HG02938 (cell line): ENCODE measurements at regions not wholly inside any gene's neighbourhood (a gene's known extent, or its start where the extent isn't known, plus 50 kb on each side); places are given as distances from the start of the nearest gene placed in this dataset.

ENCODE experiments used
- ATAC-seq: cut with Tn5 transposase; IDR thresholded peaks from one replicate; pipeline ENCODE4 v1.9.1; 2021; ENCODE audit warnings: mild to moderate bottlenecking, moderate library complexity; ENCODE audit not compliant: unreplicated experiment

- no peak for ATAC-seq
Observed at GRCh38 chr16:26647870-26648269, 418.9 kb upstream of the C16orf82 start.

- ATAC-seq: no peak
Observed at GRCh38 chr16:26648851-26649250, 417.9 kb upstream of the C16orf82 start.

- no peak for ATAC-seq
Observed at GRCh38 chr16:26649381-26650045, 417.2 kb upstream of the C16orf82 start.

GRCh38 chr16:26651464-26651863 lies 415.3 kb upstream of the C16orf82 start:
- no peak for ATAC-seq

GRCh38 chr16:26651884-26652283 lies 414.8 kb upstream of the C16orf82 start:
- ATAC-seq: no peak

- ATAC-seq: no peak
Observed at GRCh38 chr16:26658486-26658885, 408.2 kb upstream of the C16orf82 start.

- ATAC-seq: no peak
Observed at GRCh38 chr16:26658915-26659314, 407.8 kb upstream of the C16orf82 start.

- ATAC-seq: no peak
Observed at GRCh38 chr16:26664086-26664485, 402.6 kb upstream of the C16orf82 start.

- no peak for ATAC-seq
Observed at GRCh38 chr16:26665166-26665939, 401.4 kb upstream of the C16orf82 start.

- ATAC-seq: no peak
Observed at GRCh38 chr16:26666486-26666885, 400.2 kb upstream of the C16orf82 start.

GRCh38 chr16:26667307-26667706 lies 399.4 kb upstream of the C16orf82 start:
- no peak for ATAC-seq

- no peak for ATAC-seq
Observed at GRCh38 chr16:26668026-26668425, 398.7 kb upstream of the C16orf82 start.

- no peak for ATAC-seq
Observed at GRCh38 chr16:26672206-26672605, 394.5 kb upstream of the C16orf82 start.

GRCh38 chr16:26673011-26673410 lies 393.7 kb upstream of the C16orf82 start:
- no peak for ATAC-seq

- ATAC-seq: no peak
Observed at GRCh38 chr16:26680671-26681070, 386.1 kb upstream of the C16orf82 start.

GRCh38 chr16:26688105-26688504 lies 378.6 kb upstream of the C16orf82 start:
- ATAC-seq: no peak

GRCh38 chr16:26688699-26689098 lies 378.0 kb upstream of the C16orf82 start:
- ATAC-seq: no peak

- no peak for ATAC-seq
Observed at GRCh38 chr16:26692658-26693057, 374.1 kb upstream of the C16orf82 start.

GRCh38 chr16:26697807-26698206 lies 368.9 kb upstream of the C16orf82 start:
- no peak for ATAC-seq

GRCh38 chr16:26700250-26700649 lies 366.5 kb upstream of the C16orf82 start:
- no peak for ATAC-seq

- peak; percentile 68 for ATAC-seq
Observed at GRCh38 chr16:26701243-26701886, 365.4 kb upstream of the C16orf82 start.

- ATAC-seq: no peak
Observed at GRCh38 chr16:26705346-26705745, 361.4 kb upstream of the C16orf82 start.
